H9 (cell line): ENCODE measurements at regions not wholly inside any gene's neighbourhood (a gene's known extent, or its start where the extent isn't known, plus 50 kb on each side); places are given as distances from the start of the nearest gene placed in this dataset.

ENCODE experiments used
- DNase-seq: peaks from one replicate; pipeline ENCODE4 v3.0.0-alpha.2; 2017
- H2AFZ ChIP-seq: one replicate; pipeline ENCODE4 v1.6.1; 2013; ENCODE audit warnings: mild to moderate bottlenecking, low read length, control low read depth, moderate library complexity
- H2AK5ac ChIP-seq: 2 replicates; pipeline ENCODE4 v1.6.1; 2013; ENCODE audit warnings: low read length, control low read depth, mixed read lengths; ENCODE audit not compliant: insufficient read length
- H2BK120ac ChIP-seq: one replicate; pipeline ENCODE4 v1.6.1; 2013; ENCODE audit warnings: low read depth, mild to moderate bottlenecking, low read length, control low read depth, inconsistent platforms; ENCODE audit not compliant: poor library complexity, severe bottlenecking
- H2BK12ac ChIP-seq: 2 replicates; pipeline ENCODE4 v1.6.1; 2013; ENCODE audit warnings: low read length, control low read depth, mixed read lengths, low read depth; ENCODE audit not compliant: insufficient read length
- H2BK15ac ChIP-seq: 2 replicates; pipeline ENCODE4 v1.6.1; 2013; ENCODE audit warnings: low read depth, low read length, control low read depth
- H2BK20ac ChIP-seq: one replicate; pipeline ENCODE4 v1.6.1; 2013; ENCODE audit warnings: low read depth, mild to moderate bottlenecking, low read length, control low read depth, inconsistent platforms; ENCODE audit not compliant: poor library complexity, severe bottlenecking
- H2BK5ac ChIP-seq: 2 replicates; pipeline ENCODE4 v1.6.1; 2013; ENCODE audit warnings: low read length, control low read depth, mixed read lengths; ENCODE audit not compliant: insufficient read length
- H3K14ac ChIP-seq: 2 replicates; pipeline ENCODE4 v1.6.1; 2013; ENCODE audit warnings: low read length, control low read depth; ENCODE audit not compliant: insufficient read depth
- H3K18ac ChIP-seq: 2 replicates; pipeline ENCODE4 v1.6.1; 2013; ENCODE audit warnings: low read depth, mild to moderate bottlenecking, mixed read lengths, low read length, control low read depth; ENCODE audit not compliant: insufficient read length
- H3K23ac ChIP-seq: 2 replicates; pipeline ENCODE4 v1.6.1; 2013; ENCODE audit warnings: low read length, control low read depth, mixed read lengths, low read depth; ENCODE audit not compliant: insufficient read length
- H3K23me2 ChIP-seq: 2 replicates; pipeline ENCODE4 v1.6.1; 2013; ENCODE audit warnings: low read depth, mild to moderate bottlenecking, mixed read lengths, low read length, control low read depth; ENCODE audit not compliant: insufficient read length, poor library complexity, severe bottlenecking
- H3K27ac ChIP-seq: 2 replicates; pipeline ENCODE4 v1.5.1; 2013; ENCODE audit warnings: low read length, control low read depth, mixed read lengths, low read depth; ENCODE audit not compliant: insufficient read length
- H3K27me3 ChIP-seq: 2 replicates; pipeline ENCODE4 v1.6.1; 2013; ENCODE audit warnings: low read length, control low read depth, inconsistent platforms; ENCODE audit not compliant: insufficient read depth
- H3K4ac ChIP-seq: 2 replicates; pipeline ENCODE4 v1.6.1; 2013; ENCODE audit warnings: low read depth, mild to moderate bottlenecking, control low read depth, inconsistent platforms, low read length, moderate library complexity
- H3K4me1 ChIP-seq: 2 replicates; pipeline ENCODE4 v1.6.1; 2013; ENCODE audit warnings: low read length, control low read depth, inconsistent platforms; ENCODE audit not compliant: insufficient read depth
- H3K4me2 ChIP-seq: 2 replicates; pipeline ENCODE4 v1.6.1; 2013; ENCODE audit warnings: low read length, control low read depth, mixed read lengths; ENCODE audit not compliant: insufficient read length, insufficient read depth
- H3K56ac ChIP-seq: 2 replicates; pipeline ENCODE4 v1.6.1; 2013; ENCODE audit warnings: low read depth, mild to moderate bottlenecking, mixed read lengths, low read length, control low read depth; ENCODE audit not compliant: insufficient read length
- H3K79me1 ChIP-seq: 2 replicates; pipeline ENCODE4 v1.6.1; 2013; ENCODE audit warnings: low read depth, mild to moderate bottlenecking, moderate library complexity, low read length, control low read depth, inconsistent platforms; ENCODE audit not compliant: insufficient read depth, poor library complexity, severe bottlenecking
- H3K79me2 ChIP-seq: 2 replicates; pipeline ENCODE4 v1.6.1; 2013; ENCODE audit warnings: low read length, control low read depth, inconsistent platforms; ENCODE audit not compliant: insufficient read depth
- H3K9ac ChIP-seq: 2 replicates; pipeline ENCODE4 v1.6.1; 2013; ENCODE audit warnings: low read length, control low read depth, mixed read lengths; ENCODE audit not compliant: insufficient read length; ENCODE audit errors: extremely low read depth
- H3K9me3 ChIP-seq: one replicate; pipeline ENCODE4 v1.6.1; 2013; ENCODE audit warnings: low read depth, low read length, inconsistent platforms; ENCODE audit not compliant: control insufficient read depth
- H3T11ph ChIP-seq: one replicate; pipeline ENCODE4 v1.6.1; 2013; ENCODE audit warnings: mild to moderate bottlenecking, low read length, control low read depth, inconsistent platforms
- H4K20me1 ChIP-seq: one replicate; pipeline ENCODE4 v1.6.1; 2013; ENCODE audit not compliant: control insufficient read depth, insufficient read length, insufficient read depth
- H4K5ac ChIP-seq: 2 replicates; pipeline ENCODE4 v1.6.1; 2013; ENCODE audit warnings: low read depth, mild to moderate bottlenecking, mixed read lengths, low read length, control low read depth; ENCODE audit not compliant: insufficient read length
- H4K8ac ChIP-seq: replicated peaks from 2 replicates; pipeline ENCODE4 v1.6.1; 2013; ENCODE audit warnings: low read length, control low read depth, mixed read lengths, low read depth; ENCODE audit not compliant: insufficient read length
- H4K91ac ChIP-seq: 2 replicates; pipeline ENCODE4 v1.6.1; 2013; ENCODE audit warnings: low read depth, mild to moderate bottlenecking, moderate library complexity, mixed read lengths, low read length, control low read depth; ENCODE audit not compliant: insufficient read length
- H3K27ac Mint-ChIP-seq, 3 experiments: 2 replicates in 2 of 3; 3 replicates in 1 of 3; pipeline ENCODE4 v1.8.0; 2020 to 2021; ENCODE audit warnings: mixed read lengths in 3 of 3, mild to moderate bottlenecking in 1 of 3, moderate library complexity in 1 of 3
- H3K27me3 Mint-ChIP-seq: 2 replicates; pipeline ENCODE4 v1.8.0; 2021; ENCODE audit warnings: low read depth, mild to moderate bottlenecking, moderate library complexity, mixed read lengths
- H3K36me3 Mint-ChIP-seq, 3 experiments: 2 replicates in 2 of 3; 3 replicates in 1 of 3; pipeline ENCODE4 v1.8.0; 2020 to 2021; ENCODE audit warnings: low read depth in 3 of 3, mixed read lengths in 3 of 3; ENCODE audit not compliant: insufficient read depth in 1 of 3
- H3K4me1 Mint-ChIP-seq, 2 experiments: 2 replicates each; pipeline ENCODE4 v1.8.0; 2020; ENCODE audit warnings: mixed read lengths in 2 of 2
- H3K4me3 Mint-ChIP-seq, 2 experiments: 2 replicates in 1 of 2; 3 replicates in 1 of 2; pipeline ENCODE4 v1.8.0; 2020 to 2021; ENCODE audit warnings: mild to moderate bottlenecking in 2 of 2, mixed read lengths in 2 of 2, moderate library complexity in 1 of 2
- H3K9me3 Mint-ChIP-seq, 2 experiments: 2 replicates in 1 of 2; 3 replicates in 1 of 2; pipeline ENCODE4 v1.8.0; 2020; ENCODE audit warnings: mild to moderate bottlenecking in 2 of 2, mixed read lengths in 2 of 2, moderate library complexity in 1 of 2
- CTCF ChIP-seq: fragments of 200-600 bp; sonication (generic); conservative IDR thresholded peaks from 3 replicates; pipeline ENCODE4 v1.8.0; 2021; ENCODE audit warnings: antibody characterized with exemption, mild to moderate bottlenecking
- WGBS: extraction: QIAGEN DNeasy Blood & Tissue Kit; methylation state at CpG from one replicate; pipeline ENCODE4 v1.1.7; 2013; ENCODE audit warnings: missing lambda C conversion rate, low lambda C conversion rate, mixed read lengths; ENCODE audit not compliant: insufficient read length; ENCODE audit errors: extremely low coverage; 5-methylcytosine and 5-hydroxymethylcytosine counted together

DNA sequence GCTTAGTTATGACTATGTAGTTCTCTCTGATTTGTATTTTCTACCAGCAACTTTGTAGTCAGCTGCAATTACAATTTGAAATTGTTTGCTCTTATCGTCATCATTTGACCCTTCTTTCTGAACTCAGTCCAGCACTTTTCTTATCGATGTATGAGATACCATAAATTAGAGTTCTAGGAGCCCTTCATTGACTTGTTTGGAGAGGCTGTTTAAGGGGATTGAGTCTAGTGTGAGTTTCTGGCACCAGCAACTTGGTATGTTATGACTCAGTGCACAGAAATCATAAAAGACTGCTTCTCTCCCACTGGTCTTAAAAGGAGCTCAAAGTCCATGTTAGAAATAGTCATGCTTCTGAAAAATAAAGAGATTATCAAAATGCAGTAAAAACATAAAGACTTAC, 190.3 kb downstream of the TENT5A start:
- Histone ChIP-seq H3T11ph (no peak overlapping the region), H2BK15ac (no peak overlapping the region), H3K27ac (no peak overlapping the region), H3K18ac (no peak overlapping the region), H2BK120ac (no peak overlapping the region), H4K8ac (no peak overlapping the region), H3K23ac (no peak overlapping the region), H2AFZ (no peak overlapping the region), H2BK12ac (no peak overlapping the region), H2BK5ac (no peak overlapping the region), H4K5ac (no peak overlapping the region), H3K79me1 (no peaks in the 10 kb centered on the region), H3K79me2 (no peaks in the 10 kb centered on the region), H4K20me1 (no peaks in the 10 kb centered on the region), H3K9ac (no peak overlapping the region), H2BK20ac (no peak overlapping the region), H3K14ac (no peak overlapping the region), H4K91ac (no peak overlapping the region), H3K9me3 (no peaks in the 10 kb centered on the region), H3K4ac (no peak overlapping the region), H3K4me1 (no peaks in the 10 kb centered on the region), H3K23me2 (no peaks in the 10 kb centered on the region), H2AK5ac (no peak overlapping the region), H3K56ac (no peak overlapping the region), H3K27me3 (no peaks in the 10 kb centered on the region), H3K4me2 (no peak overlapping the region)
- TF ChIP-seq CTCF, result no peak
- no peaks in the 10 kb centered on the region for H3K36me3 Mint-ChIP-seq
- no CpG with 5 or more reads among the region's 2 CpGs for WGBS
- peaks cover 14 to 16% of the 10 kb centered on the region in 2 experiments for H3K4me1 Mint-ChIP-seq
- no peak overlapping the region for H3K27ac Mint-ChIP-seq
- no peaks in the 10 kb centered on the region for H3K27me3 Mint-ChIP-seq
- no peak overlapping the region for H3K4me3 Mint-ChIP-seq
- no peak for DNase-seq
- peaks cover 0 to 2% of the 10 kb centered on the region in 2 experiments; a peak in 1 of 5 replicates for H3K9me3 Mint-ChIP-seq
